Lower leg skin (tissue), 3 donors: ENCODE measurements at regions not wholly inside any gene's neighbourhood (a gene's known extent, or its start where the extent isn't known, plus 50 kb on each side); places are given as distances from the start of the nearest gene placed in this dataset.

ENCODE experiments used
- CTCF ChIP-seq, 3 donors: fragments of 450-650 bp; IDR thresholded peaks; one replicate each; pipeline ENCODE4 v1.5.1; 2016; ENCODE audit warnings: antibody characterized with exemption in 3 of 3, mild to moderate bottlenecking in 3 of 3, moderate library complexity in 2 of 3
- POLR2A ChIP-seq, 2 donors: fragments of 450-650 bp; IDR thresholded peaks; one replicate each; pipeline ENCODE4 v1.6.1; 2016 to 2017; ENCODE audit warnings: antibody characterized with exemption in 2 of 2, mild to moderate bottlenecking in 1 of 2, moderate library complexity in 1 of 2

GRCh38 chr6:44038543-44039065 is 88.6 kb downstream of the MRPL14 start:
- TF ChIP-seq CTCF (IDR thresholded peaks at IDR 0.05) (no peak), POLR2A (IDR thresholded peaks at IDR 0.05) (no peak)
